ENCODE measurements at regions not wholly inside any gene's neighbourhood (a gene's known extent, or its start where the extent isn't known, plus 50 kb on each side); places are given as distances from the start of the nearest gene placed in this dataset.

- no peak for DNase-seq
Observed at GRCh38 chr9:79806086-79806485, 234.3 kb downstream of the TLE4 start.

DNA sequence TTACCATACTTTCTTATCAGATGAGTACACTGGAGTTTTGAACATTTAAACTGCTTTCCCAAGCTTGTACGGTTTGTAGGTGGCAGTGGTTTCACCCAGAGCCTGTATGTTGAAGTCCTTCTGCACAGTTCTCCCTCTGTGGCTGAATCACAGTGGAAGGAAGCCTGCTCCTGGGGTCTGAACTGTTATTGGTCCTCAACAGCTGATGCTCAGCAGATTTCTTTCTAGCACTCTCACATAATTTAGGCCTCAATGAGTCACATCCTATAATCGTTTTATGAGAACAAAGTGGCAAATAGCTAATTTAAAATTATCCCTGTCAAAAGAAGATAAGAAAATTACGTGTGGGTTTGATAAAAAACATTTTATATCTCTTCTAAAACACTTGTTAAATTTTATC, 229.7 kb downstream of the TLE4 start:
- no peak for DNase-seq

DNA sequence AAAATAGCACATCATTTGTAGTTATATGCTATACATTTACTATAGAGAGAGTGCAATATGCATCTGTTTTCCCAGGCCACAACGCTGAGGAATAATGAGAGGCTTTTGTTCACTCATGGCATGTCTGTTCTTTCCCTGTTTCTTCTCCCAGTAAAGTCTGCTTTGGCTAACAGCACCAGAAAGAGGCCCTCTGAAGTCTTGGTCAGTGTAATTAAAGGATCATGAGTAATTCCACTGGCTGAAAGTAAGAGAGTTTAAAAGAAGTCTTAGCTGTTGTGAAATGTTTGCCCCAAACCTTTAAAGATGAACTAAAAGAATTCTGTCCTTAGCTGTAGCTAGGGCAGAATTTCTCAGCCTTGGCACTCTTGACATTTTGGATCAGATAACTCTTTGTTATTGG, 228.8 kb downstream of the TLE4 start:
- DNase-seq: no peak

- no peak for DNase-seq
Observed at GRCh38 chr9:79799691-79800335, 228.0 kb downstream of the TLE4 start.

GRCh38 chr9:79798450-79798849, 226.7 kb downstream of the TLE4 start:
- no peak for DNase-seq

DNA sequence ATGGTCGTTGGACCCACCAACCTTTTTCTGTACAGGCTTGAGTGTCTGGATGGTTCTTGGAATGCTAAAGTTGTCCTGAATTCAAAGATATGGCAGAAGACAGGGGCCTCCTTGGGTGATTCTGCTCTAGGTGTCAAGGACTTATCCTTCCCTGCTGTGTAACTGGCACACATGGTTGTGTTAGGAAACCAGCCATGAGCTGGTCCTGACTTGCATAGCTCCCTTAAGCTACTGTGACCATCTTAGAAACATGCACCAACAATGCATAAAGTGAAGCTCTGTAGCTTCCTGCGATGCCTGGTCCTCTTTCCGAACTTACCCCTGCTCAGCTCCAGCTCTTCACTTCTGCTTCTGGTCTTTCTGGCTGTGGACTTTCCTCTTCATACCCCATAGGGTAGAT, 224.6 kb downstream of the TLE4 start:
- no peak for DNase-seq

GRCh38 chr9:79788662-79789061, 216.9 kb downstream of the TLE4 start:
- no peak for DNase-seq

DNA sequence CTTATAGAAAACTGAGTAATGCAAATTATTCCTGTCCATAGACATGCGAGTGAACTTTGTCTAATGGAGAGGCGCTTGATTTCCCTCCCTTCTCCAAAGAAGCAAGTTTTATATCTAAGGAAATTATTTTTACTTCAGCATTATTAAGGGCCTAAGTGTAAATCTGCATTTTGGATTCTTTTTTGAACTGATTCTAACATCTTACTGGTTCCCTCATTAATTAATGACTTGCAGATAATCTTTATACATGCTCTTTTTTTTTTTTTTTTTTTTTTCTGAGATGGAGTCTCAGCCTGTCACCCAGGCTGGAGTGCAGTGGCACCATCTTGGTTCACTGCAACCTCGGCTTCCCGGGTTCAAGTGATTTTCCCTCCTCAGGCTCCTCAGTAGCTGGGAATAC, 209.5 kb downstream of the TLE4 start:
- no peak for DNase-seq

DNA sequence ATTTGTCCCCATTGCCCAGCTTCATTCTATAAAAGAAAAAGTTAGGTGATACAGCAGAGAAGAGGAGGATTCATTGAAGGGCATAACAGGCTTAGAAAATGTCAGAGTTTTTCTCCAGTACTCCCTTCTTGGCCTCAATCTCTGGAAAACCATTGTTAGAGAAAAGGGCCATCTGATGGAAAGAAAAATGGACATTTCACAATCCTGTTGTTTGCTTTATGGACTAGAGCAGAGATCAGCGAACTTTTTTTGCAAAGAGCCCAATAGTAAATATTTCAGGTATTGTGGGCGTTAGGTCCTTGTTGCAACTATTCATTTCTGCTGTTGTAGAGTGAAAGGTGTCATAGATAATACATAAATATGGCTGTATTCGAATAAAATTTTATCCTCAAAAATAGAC, 208.8 kb downstream of the TLE4 start:
- DNase-seq: no peak

GRCh38 chr9:79779901-79780300, 208.1 kb downstream of the TLE4 start:
- no peak for DNase-seq

GRCh38 chr9:79778581-79778980, 206.8 kb downstream of the TLE4 start:
- DNase-seq: no peak

GRCh38 chr9:79776581-79776980, 204.8 kb downstream of the TLE4 start:
- no peak for DNase-seq

Data from activated effector memory CD4-positive, alpha-beta T cell treated with anti-CD3 and anti-CD28 coated beads, Interleukin-2, amount 50 U/mL, for 16 hours (primary cell).